ENCODE measurements at regions not wholly inside any gene's neighbourhood (a gene's known extent, or its start where the extent isn't known, plus 50 kb on each side); places are given as distances from the start of the nearest gene placed in this dataset.

- Histone ChIP-seq H3K27ac (ENCODE audit: low read length) (no peak overlapping the region), H3K9ac (ENCODE audit: low read length) (no peak overlapping the region), H3K4me1 (ENCODE audit: insufficient read depth, low read length) (no peaks in the 10 kb centered on the region), H2AFZ (ENCODE audit: low read length) (no peak overlapping the region), H3K9me3 (ENCODE audit: low read length) (peaks cover 12% of the 10 kb centered on the region), H3K9me2 (replicated peaks; ENCODE audit: low read length) (no peaks in the 10 kb centered on the region), H3K79me2 (ENCODE audit: low read length) (no peaks in the 10 kb centered on the region), H3K4me2 (ENCODE audit: low read length) (no peak overlapping the region), H3K4me3 (ENCODE audit: low read length) (no peak overlapping the region), H3K36me3 (ENCODE audit: low read depth, low read length) (peaks cover 7% of the 10 kb centered on the region; the same call in 1 of the 2 replicates), H3K27me3 (ENCODE audit: low read length) (no peaks in the 10 kb centered on the region), H4K20me1 (ENCODE audit: low read length) (no peaks in the 10 kb centered on the region), H3F3A (ENCODE audit: low read length, unreplicated experiment) (no peaks in the 10 kb centered on the region)
- DNase-seq (no peak), ATAC-seq (no peak)
- POLR2A ChIA-PET (ENCODE audit: unreplicated experiment) = no interaction called here
- CTCF ChIA-PET = no interaction called here
- intact Hi-C loops (cut with micrococcal nuclease) = no loop called here
- BruUV-seq (replicated peaks) = no TSS peak
- no peak for TF ChIP-seq CTCF (conservative IDR thresholded peaks at IDR 0.05; ENCODE audit: low read depth, low read length)
- no peak for TF ChIP-seq EZH2phosphoT487 (IDR thresholded peaks at IDR 0.05; ENCODE audit: borderline replicate concordance, low read length)
- TF ChIP-seq EZH2 (IDR thresholded peaks at IDR 0.05; ENCODE audit: low read length, unreplicated experiment) = no peak
Measured at GRCh38 chr6:48840896-48841295, 622.2 kb downstream of the MMUT start.

GRCh38 chr6:48839206-48839605 is 623.8 kb downstream of the MMUT start:
- no peaks in the 10 kb centered on the region for H4K20me1 ChIP-seq (ENCODE audit: low read length)
- ChIA-PET CTCF (no interaction called here), POLR2A (ENCODE audit: unreplicated experiment) (no interaction called here)
- TF ChIP-seq EZH2phosphoT487 (IDR thresholded peaks at IDR 0.05; ENCODE audit: borderline replicate concordance, low read length) = no peak
- TF ChIP-seq EZH2 (IDR thresholded peaks at IDR 0.05; ENCODE audit: low read length, unreplicated experiment) = no peak
- TF ChIP-seq CTCF (conservative IDR thresholded peaks at IDR 0.05; ENCODE audit: low read depth, low read length) = no peak
- H3K79me2 ChIP-seq (ENCODE audit: low read length) = no peaks in the 10 kb centered on the region
- H2AFZ ChIP-seq (ENCODE audit: low read length) = no peak overlapping the region
- no peaks in the 10 kb centered on the region for H3K9me2 ChIP-seq (replicated peaks; ENCODE audit: low read length)
- intact Hi-C loops (cut with micrococcal nuclease) = no loop called here
- H3K27ac ChIP-seq (ENCODE audit: low read length) = no peak overlapping the region
- no peak overlapping the region for H3K4me3 ChIP-seq (ENCODE audit: low read length)
- ATAC-seq (no peak), DNase-seq (no peak)
- H3K9ac ChIP-seq (ENCODE audit: low read length) = no peak overlapping the region
- H3K4me1 ChIP-seq (ENCODE audit: insufficient read depth, low read length) = no peaks in the 10 kb centered on the region
- H3K4me2 ChIP-seq (ENCODE audit: low read length) = no peak overlapping the region
- H3K9me3 ChIP-seq (ENCODE audit: low read length) = peaks cover 12% of the 10 kb centered on the region
- BruUV-seq (replicated peaks) = no TSS peak
- peaks cover 7% of the 10 kb centered on the region; the same call in 1 of the 2 replicates for H3K36me3 ChIP-seq (ENCODE audit: low read depth, low read length)
- H3F3A ChIP-seq (ENCODE audit: low read length, unreplicated experiment) = no peaks in the 10 kb centered on the region
- no peaks in the 10 kb centered on the region for H3K27me3 ChIP-seq (ENCODE audit: low read length)

GRCh38 chr6:48837744-48838143 is 625.3 kb downstream of the MMUT start:
- Histone ChIP-seq H3K4me1 (ENCODE audit: insufficient read depth, low read length) (no peaks in the 10 kb centered on the region), H3K27me3 (ENCODE audit: low read length) (no peaks in the 10 kb centered on the region), H3K4me3 (ENCODE audit: low read length) (no peak overlapping the region), H3K27ac (ENCODE audit: low read length) (no peak overlapping the region), H3K9me2 (replicated peaks; ENCODE audit: low read length) (no peaks in the 10 kb centered on the region), H3K9ac (ENCODE audit: low read length) (no peak overlapping the region), H3K9me3 (ENCODE audit: low read length) (peaks cover 12% of the 10 kb centered on the region), H4K20me1 (ENCODE audit: low read length) (no peaks in the 10 kb centered on the region), H3K36me3 (ENCODE audit: low read depth, low read length) (peaks cover 7% of the 10 kb centered on the region; the same call in 1 of the 2 replicates), H3K79me2 (ENCODE audit: low read length) (no peaks in the 10 kb centered on the region), H3K4me2 (ENCODE audit: low read length) (no peak overlapping the region), H3F3A (ENCODE audit: low read length, unreplicated experiment) (no peaks in the 10 kb centered on the region), H2AFZ (ENCODE audit: low read length) (no peak overlapping the region)
- CTCF ChIA-PET = no interaction called here
- BruUV-seq (replicated peaks) = no TSS peak
- DNase-seq = no peak
- no peak for ATAC-seq
- POLR2A ChIA-PET (ENCODE audit: unreplicated experiment) = no interaction called here
- TF ChIP-seq CTCF (conservative IDR thresholded peaks at IDR 0.05; ENCODE audit: low read depth, low read length) = no peak
- no peak for TF ChIP-seq EZH2 (IDR thresholded peaks at IDR 0.05; ENCODE audit: low read length, unreplicated experiment)
- no peak for TF ChIP-seq EZH2phosphoT487 (IDR thresholded peaks at IDR 0.05; ENCODE audit: borderline replicate concordance, low read length)
- intact Hi-C loops (cut with micrococcal nuclease) = no loop called here

Measured in PC-3 (cell line).